Activated T-cell treated with anti-CD3 and anti-CD28 coated beads, Interleukin-2, amount 50 U/mL, for 24 hours (primary cell): ENCODE measurements at regions not wholly inside any gene's neighbourhood (a gene's known extent, or its start where the extent isn't known, plus 50 kb on each side); places are given as distances from the start of the nearest gene placed in this dataset.

Experiments
- DNase-seq: peaks from one replicate; pipeline ENCODE4 v3.0.0-alpha.2; 2020
- H3K27ac Mint-ChIP-seq: 2 replicates; pipeline ENCODE4 v1.8.0; 2020; ENCODE audit warnings: mild to moderate bottlenecking, mixed read lengths
- H3K27me3 Mint-ChIP-seq: 2 replicates; pipeline ENCODE4 v1.8.0; 2020; ENCODE audit warnings: mixed read lengths
- H3K36me3 Mint-ChIP-seq: 2 replicates; pipeline ENCODE4 v1.8.0; 2020; ENCODE audit warnings: low read depth, mixed read lengths
- H3K4me1 Mint-ChIP-seq: 2 replicates; pipeline ENCODE4 v1.8.0; 2020; ENCODE audit warnings: low read depth, mixed read lengths
- H3K4me3 Mint-ChIP-seq: 2 replicates; pipeline ENCODE4 v1.8.0; 2020; ENCODE audit warnings: mild to moderate bottlenecking, moderate library complexity, mixed read lengths
- H3K9me3 Mint-ChIP-seq: 2 replicates; pipeline ENCODE4 v1.8.0; 2020; ENCODE audit warnings: mixed read lengths

DNA sequence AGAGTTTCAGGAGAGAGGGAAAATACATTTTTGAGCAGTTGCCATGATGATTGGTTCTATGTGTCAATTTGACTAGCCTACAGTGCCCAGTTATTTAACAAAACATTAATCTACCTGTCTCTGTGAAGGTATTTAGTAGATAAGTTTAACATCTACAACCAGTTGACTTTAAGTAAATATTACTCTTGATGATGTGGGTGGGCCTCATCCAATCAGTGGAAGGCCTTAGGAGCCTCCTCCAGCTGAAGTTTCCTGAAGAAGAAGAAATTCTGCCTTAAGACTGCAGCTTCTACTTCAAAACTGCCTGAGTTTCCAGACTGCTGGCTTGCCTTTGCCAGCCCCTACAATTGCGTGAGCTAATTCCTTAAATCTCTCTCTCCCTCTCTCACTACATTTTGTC, 93.6 kb downstream of the OXSM start:
- no peak for DNase-seq
- Mint-ChIP-seq H3K27me3 (peaks cover 21% of the 10 kb centered on the region), H3K4me3 (no peak overlapping the region), H3K27ac (no peak overlapping the region), H3K4me1 (peaks cover 2% of the 10 kb centered on the region), H3K9me3 (no peaks in the 10 kb centered on the region), H3K36me3 (no peaks in the 10 kb centered on the region)

DNA sequence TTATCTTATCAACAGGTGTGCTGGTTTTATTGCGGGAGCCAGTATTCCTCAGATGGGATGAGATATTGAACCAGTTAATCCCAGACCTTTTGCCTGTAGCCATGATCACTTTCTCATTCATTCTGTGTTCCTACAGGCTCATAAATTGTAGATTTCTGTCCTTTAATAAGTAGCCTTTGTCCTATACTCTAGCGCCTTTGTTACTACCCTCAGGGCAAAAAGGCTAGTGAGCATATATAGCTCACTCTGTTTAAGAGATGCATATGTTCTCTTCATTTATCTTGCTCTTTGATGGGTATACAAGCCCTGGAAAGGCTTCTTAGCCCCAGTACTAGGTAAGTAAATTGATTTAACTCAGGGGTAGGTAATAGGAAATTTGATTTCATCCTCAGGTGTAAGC, 95.1 kb downstream of the OXSM start:
- Mint-ChIP-seq H3K4me3 (no peak overlapping the region), H3K36me3 (no peaks in the 10 kb centered on the region), H3K27ac (no peak overlapping the region), H3K4me1 (peaks cover 2% of the 10 kb centered on the region), H3K9me3 (no peaks in the 10 kb centered on the region), H3K27me3 (peaks cover 21% of the 10 kb centered on the region)
- no peak for DNase-seq

DNA sequence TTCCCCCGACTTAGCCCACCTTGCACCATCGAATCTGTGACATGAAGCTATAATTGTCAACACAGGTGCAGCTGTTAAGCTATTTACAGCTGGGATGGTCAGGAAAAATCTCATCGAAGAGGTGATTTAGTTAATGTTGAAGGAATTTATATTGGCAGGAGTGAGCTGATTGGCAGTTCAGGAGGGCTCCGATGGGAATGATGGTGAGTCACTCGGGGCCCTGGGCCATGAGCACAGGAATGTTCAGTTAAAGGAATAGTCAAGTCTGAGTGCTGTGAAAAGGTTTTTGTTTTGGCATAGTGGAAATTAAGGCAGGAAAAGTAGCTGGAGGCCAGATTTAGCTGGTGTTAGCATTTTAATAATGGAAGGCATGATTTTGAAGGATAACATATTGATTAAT, 95.7 kb downstream of the OXSM start:
- Mint-ChIP-seq H3K36me3 (no peaks in the 10 kb centered on the region), H3K27ac (no peak overlapping the region), H3K4me1 (peaks cover 2% of the 10 kb centered on the region), H3K27me3 (peaks cover 21% of the 10 kb centered on the region), H3K4me3 (no peak overlapping the region), H3K9me3 (no peaks in the 10 kb centered on the region)
- DNase-seq: no peak

DNA sequence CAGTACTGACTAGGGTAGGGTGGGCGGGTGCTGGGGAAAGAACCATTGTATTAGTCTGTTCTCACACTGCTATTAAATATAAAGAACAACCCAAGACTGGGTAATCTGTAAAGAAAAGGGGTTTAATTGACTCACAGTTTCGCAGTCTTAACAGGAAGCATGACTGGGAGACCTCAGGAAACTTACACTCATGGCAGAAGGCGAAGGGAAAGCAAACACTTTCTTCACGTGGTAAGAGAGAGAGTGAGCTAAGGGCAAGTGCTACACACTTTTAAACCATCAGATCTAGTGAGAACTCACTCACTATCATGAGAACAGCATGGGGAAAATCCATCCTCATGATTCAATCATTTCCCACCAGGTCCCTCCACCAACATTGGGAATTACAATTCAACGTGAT, 98.0 kb downstream of the OXSM start:
- DNase-seq: no peak
- H3K9me3 Mint-ChIP-seq: no peaks in the 10 kb centered on the region
- H3K27me3 Mint-ChIP-seq: peaks cover 18% of the 10 kb centered on the region
- H3K4me3 Mint-ChIP-seq: no peak overlapping the region
- H3K27ac Mint-ChIP-seq: no peak overlapping the region
- peaks cover 2% of the 10 kb centered on the region for H3K4me1 Mint-ChIP-seq
- H3K36me3 Mint-ChIP-seq: no peaks in the 10 kb centered on the region

DNA sequence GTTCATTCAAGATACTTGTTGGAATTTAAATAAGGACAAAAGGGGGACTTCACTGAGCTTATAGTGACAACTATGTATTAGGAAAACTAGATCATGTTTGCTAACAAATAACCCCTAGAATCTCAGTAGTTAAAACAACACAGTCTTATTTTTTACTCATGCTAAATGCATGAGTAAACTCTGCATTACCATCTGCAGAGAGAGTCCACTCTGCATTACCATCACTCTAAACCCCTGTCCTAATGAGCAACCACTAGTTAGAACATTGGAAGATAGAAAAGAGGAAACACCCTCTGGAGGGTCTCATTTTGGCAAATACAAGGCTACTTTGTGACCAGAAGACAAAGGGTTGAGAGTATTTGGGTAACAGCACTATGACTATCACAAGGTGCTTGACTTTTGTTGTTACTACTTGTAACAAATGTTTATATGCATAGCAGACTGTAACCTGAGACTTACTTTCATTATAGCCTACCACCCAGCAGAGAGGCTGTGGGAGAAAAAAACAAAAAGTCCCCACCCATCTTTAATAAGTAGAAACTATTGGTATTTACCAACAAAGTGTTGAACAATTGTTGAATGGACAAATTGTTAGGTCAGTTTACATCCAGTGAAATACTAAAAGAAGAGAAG, 99.1 kb downstream of the OXSM start:
- Mint-ChIP-seq H3K27ac (no peak overlapping the region), H3K36me3 (no peaks in the 10 kb centered on the region), H3K4me1 (peaks cover 2% of the 10 kb centered on the region), H3K9me3 (no peaks in the 10 kb centered on the region), H3K27me3 (peaks cover 18% of the 10 kb centered on the region), H3K4me3 (no peak overlapping the region)
- no peak for DNase-seq

DNA sequence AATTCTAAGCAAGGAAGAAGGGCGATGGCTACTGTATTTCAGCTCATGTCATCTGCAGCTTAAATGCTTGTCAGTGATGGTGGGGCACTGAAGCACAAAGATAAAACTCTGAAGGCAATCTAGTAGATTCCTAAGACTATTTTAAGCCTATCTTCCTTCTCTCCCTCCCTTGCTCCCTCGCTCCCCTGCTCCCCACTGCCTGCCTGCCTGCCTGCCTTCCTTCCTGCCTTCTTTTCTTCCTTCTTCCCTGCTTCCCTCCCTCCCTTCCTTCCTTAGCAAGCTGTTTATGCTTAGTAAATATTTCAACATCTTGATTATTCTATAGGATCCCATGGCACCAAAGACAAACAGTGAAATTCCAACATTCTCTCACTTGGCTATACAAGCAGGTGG, 99.6 kb downstream of the OXSM start:
- peaks cover 2% of the 10 kb centered on the region for H3K4me1 Mint-ChIP-seq
- no peaks in the 10 kb centered on the region for H3K36me3 Mint-ChIP-seq
- H3K4me3 Mint-ChIP-seq: no peak overlapping the region
- no peak for DNase-seq
- H3K27me3 Mint-ChIP-seq: peaks cover 15% of the 10 kb centered on the region
- H3K27ac Mint-ChIP-seq: no peak overlapping the region
- H3K9me3 Mint-ChIP-seq: no peaks in the 10 kb centered on the region

DNA sequence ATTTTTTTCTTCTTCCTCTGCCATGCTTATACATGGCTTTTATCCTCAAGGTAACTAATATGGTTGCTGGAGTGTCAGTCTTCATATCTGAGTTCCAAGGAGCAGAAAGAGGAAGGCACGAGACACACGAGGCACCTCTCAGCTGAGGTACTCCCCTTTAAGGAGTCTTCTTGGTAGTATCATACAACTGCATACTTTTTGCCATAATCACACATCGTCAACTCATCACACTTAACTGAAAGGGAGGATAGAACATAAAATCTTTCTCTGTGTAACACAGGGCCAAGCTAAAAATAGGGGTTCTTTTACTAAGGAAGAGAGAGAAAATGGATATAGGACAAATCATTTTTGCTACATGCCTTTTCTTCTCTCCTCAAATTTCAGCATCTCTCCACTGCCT, 104.2 kb downstream of the OXSM start:
- DNase-seq: no peak
- no peaks in the 10 kb centered on the region for H3K36me3 Mint-ChIP-seq
- no peaks in the 10 kb centered on the region for H3K9me3 Mint-ChIP-seq
- no peaks in the 10 kb centered on the region for H3K27me3 Mint-ChIP-seq
- H3K27ac Mint-ChIP-seq: no peak overlapping the region
- H3K4me1 Mint-ChIP-seq: no peaks in the 10 kb centered on the region
- no peak overlapping the region for H3K4me3 Mint-ChIP-seq

DNA sequence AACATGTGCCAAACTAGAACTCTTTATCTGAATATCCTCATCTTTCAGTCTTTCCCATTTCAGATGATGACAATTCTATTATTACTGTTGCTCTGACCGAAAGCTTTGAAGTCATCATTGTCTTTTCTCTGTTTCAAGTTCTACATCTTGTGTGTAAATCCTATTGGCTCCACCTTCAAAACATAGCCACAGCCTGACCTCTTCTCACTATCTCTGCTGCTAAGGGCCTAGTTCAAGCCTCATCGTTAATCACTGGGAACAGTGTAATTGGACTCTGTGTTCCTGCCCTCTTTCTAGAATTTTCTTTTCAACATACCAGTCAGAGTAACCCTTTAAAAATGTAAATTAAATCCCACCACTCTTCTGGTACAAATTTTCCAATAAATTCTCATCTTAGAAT, 105.1 kb downstream of the OXSM start:
- Mint-ChIP-seq H3K9me3 (no peaks in the 10 kb centered on the region), H3K27ac (no peak overlapping the region), H3K4me3 (no peak overlapping the region), H3K36me3 (no peaks in the 10 kb centered on the region), H3K4me1 (no peaks in the 10 kb centered on the region), H3K27me3 (no peaks in the 10 kb centered on the region)
- no peak for DNase-seq

DNA sequence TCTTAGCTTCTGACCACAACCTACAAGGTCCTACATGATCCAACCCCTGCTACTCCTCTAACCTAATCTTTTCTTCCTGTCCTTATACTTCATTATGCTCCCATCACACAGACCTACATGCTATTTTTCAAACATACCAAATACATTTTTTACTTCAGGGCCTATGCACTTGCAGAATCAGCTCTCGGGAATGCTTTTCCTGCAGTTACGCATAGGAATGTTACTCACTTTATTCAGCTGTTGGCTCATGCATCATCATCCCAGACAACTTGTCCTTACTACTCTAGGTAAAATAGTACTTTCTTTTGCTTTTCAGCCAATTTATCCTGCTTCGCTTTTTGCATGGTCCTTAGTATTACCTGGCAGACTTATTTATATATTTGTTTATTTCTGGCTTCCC, 105.6 kb downstream of the OXSM start:
- H3K9me3 Mint-ChIP-seq: no peaks in the 10 kb centered on the region
- no peaks in the 10 kb centered on the region for H3K4me1 Mint-ChIP-seq
- no peak for DNase-seq

DNA sequence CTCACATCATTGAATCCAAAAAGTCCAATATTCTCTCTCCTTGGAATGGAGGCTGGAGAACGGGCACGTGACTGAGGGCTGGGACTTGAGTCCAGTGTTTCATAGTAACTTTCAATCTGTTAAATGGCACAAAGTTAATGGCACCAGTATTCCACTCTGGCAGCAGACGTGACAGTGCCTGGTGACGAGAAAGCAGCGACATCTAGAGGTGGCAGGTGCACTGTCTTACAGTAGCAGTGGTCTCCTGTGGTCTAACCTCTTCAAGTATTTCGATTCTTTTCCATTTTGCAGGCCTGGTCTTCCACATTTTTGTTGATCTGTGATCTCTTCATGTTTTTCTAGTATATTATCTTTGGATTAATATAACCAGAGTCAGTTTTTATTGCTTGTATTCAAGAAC, 107.1 kb downstream of the OXSM start:
- no peak for DNase-seq
- Mint-ChIP-seq H3K27me3 (no peaks in the 10 kb centered on the region), H3K4me1 (peaks cover 5% of the 10 kb centered on the region), H3K9me3 (no peaks in the 10 kb centered on the region), H3K4me3 (no peak overlapping the region), H3K36me3 (no peaks in the 10 kb centered on the region), H3K27ac (no peak overlapping the region)

More for the DNA sequence above, 105.6 kb downstream of the OXSM start:
- H3K4me3 Mint-ChIP-seq: no peak overlapping the region
- H3K27ac Mint-ChIP-seq: no peak overlapping the region
- H3K27me3 Mint-ChIP-seq: no peaks in the 10 kb centered on the region
- no peaks in the 10 kb centered on the region for H3K36me3 Mint-ChIP-seq

DNA sequence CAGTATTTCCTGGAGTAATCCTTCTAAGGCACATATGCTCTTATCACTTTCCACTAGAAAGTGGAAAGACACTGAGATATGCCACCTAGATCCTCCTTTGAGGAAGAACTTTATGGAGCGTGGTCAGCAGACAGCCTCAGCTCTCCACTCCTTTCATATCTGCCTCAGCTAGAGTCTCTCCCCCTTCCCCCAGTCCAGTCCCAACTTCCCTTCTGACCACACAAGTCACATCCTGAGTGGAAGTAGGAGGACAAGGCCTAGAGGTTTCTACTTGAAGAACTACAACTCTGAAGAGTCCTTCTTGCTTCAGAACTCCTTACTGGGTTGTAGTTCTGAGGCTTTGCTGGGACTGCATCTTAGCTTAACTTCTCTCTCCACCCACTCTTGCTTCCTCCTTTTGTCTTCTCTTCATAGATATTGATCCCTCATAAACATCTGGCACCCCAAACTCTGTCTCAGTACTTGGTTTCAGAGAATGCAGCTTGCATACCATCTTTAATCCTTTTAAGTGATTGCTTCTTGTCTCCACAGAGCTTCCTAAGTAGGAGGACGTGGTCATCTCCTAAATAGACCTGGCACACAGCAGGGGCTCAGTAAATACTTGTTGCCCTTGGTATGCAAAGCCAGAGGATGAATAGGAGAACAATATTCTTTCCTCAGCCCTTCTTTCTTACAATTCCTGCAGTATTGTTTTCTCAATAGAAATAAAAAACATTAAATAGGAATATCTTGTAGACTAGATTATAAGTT, 109.6 kb downstream of the OXSM start:
- Mint-ChIP-seq H3K27me3 (no peaks in the 10 kb centered on the region), H3K9me3 (no peaks in the 10 kb centered on the region), H3K4me1 (peaks cover 14% of the 10 kb centered on the region), H3K36me3 (no peaks in the 10 kb centered on the region), H3K27ac (no peak overlapping the region), H3K4me3 (no peak overlapping the region)
- no peak for DNase-seq

DNA sequence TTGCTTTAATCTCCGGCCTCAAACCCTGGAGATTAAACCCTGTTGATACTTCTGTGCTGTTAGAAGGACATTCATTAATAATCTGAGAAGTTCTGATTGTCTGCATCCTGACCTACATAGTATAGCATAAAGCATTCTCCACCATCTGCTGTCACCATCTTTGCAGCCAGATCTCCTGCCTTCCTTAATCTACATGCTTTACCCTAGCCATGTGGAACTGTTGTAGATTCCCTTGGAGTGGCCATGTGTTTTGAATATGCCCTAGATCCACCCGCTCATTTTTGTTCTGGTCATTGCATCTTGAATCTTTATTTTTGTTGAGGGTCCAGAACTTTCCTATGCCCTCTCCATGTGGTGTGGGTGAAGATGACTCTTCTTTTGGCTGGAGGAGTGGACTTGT, 110.3 kb downstream of the OXSM start:
- no peak for DNase-seq
- peaks cover 14% of the 10 kb centered on the region for H3K4me1 Mint-ChIP-seq
- no peaks in the 10 kb centered on the region for H3K36me3 Mint-ChIP-seq
- no peak overlapping the region for H3K27ac Mint-ChIP-seq
- H3K9me3 Mint-ChIP-seq: no peaks in the 10 kb centered on the region
- H3K4me3 Mint-ChIP-seq: no peak overlapping the region
- H3K27me3 Mint-ChIP-seq: no peaks in the 10 kb centered on the region

DNA sequence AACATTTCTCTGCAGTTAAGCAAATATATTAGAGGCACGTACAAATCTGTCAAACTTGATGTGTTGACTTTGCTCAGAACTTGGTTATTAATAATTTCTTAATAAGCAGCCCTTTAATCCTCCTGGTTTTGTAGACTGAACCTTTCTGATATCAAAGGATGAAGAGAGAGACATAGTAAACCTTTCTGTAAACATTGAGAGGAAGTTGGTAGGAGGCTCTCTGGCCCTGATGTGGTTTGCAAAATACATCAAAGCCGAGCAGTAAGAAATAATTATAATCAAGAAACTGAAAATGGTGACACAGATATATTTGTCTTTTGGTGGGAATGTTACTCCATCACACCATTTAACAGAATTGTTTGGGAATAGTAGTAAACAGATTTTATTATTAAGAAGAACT, 111.9 kb downstream of the OXSM start:
- H3K4me1 Mint-ChIP-seq: peaks cover 14% of the 10 kb centered on the region
- no peaks in the 10 kb centered on the region for H3K36me3 Mint-ChIP-seq
- H3K27me3 Mint-ChIP-seq: no peaks in the 10 kb centered on the region
- no peak overlapping the region for H3K27ac Mint-ChIP-seq
- no peak overlapping the region for H3K4me3 Mint-ChIP-seq
- H3K9me3 Mint-ChIP-seq: no peaks in the 10 kb centered on the region
- DNase-seq: no peak

DNA sequence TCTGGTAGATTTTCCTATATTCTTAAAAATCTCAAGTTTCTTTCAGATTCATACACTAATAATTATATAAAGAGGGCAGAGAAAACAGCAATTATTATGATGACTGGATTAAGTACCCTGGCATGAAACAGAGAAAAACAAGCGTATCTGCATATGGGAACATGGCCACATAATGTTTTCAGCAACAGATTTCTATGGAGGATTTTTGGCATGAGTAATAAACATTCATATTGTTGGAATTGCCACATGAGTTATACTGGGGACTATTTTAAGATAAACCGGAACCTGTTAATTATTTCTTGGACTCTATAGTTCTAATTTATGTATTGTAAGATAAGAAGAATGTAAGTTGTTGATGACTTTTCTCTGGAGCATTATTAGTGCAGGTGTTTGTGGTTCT, 112.7 kb downstream of the OXSM start:
- Mint-ChIP-seq H3K9me3 (no peaks in the 10 kb centered on the region), H3K27ac (no peak overlapping the region), H3K27me3 (no peaks in the 10 kb centered on the region), H3K4me1 (peaks cover 14% of the 10 kb centered on the region), H3K4me3 (no peak overlapping the region), H3K36me3 (no peaks in the 10 kb centered on the region)
- DNase-seq: no peak

DNA sequence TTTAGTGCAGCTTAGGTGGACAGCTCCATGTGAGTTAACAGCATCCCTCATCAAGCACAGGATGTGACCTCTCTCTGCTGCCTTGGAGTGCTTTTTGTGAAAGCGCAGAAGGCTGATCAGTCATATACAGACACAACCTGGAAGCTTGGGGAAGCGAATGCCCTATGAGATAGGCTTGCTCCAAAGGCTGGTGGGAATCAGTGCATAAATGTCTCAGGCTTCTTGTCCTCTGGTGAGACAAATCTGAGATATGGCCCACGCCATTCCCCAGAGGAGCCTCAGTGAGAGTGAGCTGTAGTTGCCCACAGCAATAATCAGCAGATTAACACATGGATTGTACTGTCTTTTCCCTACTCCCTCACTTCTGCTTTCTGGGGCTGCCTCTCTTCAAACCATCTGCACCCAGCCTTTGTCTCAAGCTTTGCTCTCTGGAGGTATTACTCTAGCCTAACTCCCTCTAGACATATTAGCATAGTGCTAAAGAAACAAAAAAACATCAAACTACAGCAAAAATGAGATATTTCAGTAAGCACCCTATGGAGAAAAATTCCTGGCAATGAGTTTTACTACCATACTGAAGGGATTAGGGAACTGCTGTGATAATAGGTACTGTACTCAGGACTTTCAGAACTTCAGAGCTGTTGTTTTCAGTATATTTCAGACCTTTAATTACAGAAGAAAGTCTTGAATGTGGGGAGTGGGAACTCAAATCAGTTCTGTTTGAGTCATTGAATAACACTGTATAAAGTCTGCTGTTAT, 113.7 kb downstream of the OXSM start:
- H3K27ac Mint-ChIP-seq: no peak overlapping the region
- DNase-seq: no peak
- H3K4me1 Mint-ChIP-seq: peaks cover 14% of the 10 kb centered on the region
- H3K36me3 Mint-ChIP-seq: no peaks in the 10 kb centered on the region
- no peaks in the 10 kb centered on the region for H3K9me3 Mint-ChIP-seq
- H3K27me3 Mint-ChIP-seq: no peaks in the 10 kb centered on the region
- H3K4me3 Mint-ChIP-seq: no peak overlapping the region
